GM12872 (cell line): ENCODE measurements at regions not wholly inside any gene's neighbourhood (a gene's known extent, or its start where the extent isn't known, plus 50 kb on each side); places are given as distances from the start of the nearest gene placed in this dataset.

Experiments used
- CTCF ChIP-seq: IDR thresholded peaks from 3 replicates; pipeline ENCODE4 v1.5.1; 2011; ENCODE audit warnings: low read depth, mild to moderate bottlenecking, low read length, moderate library complexity; ENCODE audit not compliant: insufficient read depth

- TF ChIP-seq CTCF, result no peak
These were observed 59.0 kb upstream of the TMEM170B start for GRCh38 chr6:11478586-11478985.

DNA sequence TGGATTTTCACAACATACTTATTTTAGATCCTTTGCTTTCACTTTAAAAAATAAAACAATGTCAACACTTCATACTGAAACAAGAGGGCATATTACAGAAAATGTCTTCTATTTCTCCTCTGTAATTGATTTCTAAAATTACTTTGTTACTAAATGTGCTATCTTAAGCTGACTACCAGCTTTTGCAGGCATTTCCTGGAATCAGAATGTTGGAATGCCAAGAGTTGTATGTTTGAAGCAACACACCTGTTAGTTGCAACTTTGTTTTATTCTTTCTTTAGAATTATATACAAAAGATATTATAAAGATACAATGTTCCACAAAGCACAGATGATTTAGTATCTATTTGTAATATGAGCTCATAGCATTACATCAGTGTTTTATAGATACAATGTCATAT lies 62.5 kb upstream of the TMEM170B start:
- no peak for TF ChIP-seq CTCF

DNA sequence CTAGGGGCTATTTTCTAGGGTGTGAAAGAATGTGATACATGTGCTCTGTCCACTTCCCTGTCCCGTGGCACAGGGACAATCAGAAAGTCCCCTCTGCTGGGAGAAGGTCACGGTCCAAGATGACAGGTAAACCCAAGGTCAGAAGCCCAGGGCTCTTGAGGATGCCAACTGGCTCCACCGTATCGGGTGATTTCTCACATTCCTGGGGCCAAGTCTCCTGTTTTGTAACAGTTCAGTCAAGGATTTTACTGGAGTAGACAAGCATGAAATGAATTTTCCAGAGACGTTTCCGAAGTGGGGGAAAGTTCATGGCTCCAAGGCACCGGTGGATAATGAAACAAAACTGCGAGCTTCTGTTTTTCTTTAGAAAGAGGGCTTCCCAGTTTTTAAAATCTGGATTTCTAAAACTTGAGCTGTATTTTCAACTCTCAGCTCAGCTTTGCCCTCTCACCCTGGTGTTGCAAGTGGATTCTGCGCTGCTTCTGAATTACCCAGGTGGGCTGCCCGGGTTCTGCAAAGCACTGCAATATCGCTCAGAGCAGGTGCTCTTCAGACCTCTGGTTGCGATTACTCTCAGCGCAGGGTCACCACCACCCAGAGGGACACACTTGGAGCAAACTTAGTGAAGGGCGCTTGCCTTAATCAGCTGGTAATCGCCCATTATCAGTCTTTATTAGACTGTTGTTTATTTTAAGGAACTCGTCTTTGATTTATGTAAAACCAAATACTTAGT lies 64.4 kb upstream of the TMEM170B start:
- TF ChIP-seq CTCF, result no peak

GRCh38 chr6:11471261-11471660 lies 66.3 kb upstream of the TMEM170B start:
- TF ChIP-seq CTCF, result no peak

DNA sequence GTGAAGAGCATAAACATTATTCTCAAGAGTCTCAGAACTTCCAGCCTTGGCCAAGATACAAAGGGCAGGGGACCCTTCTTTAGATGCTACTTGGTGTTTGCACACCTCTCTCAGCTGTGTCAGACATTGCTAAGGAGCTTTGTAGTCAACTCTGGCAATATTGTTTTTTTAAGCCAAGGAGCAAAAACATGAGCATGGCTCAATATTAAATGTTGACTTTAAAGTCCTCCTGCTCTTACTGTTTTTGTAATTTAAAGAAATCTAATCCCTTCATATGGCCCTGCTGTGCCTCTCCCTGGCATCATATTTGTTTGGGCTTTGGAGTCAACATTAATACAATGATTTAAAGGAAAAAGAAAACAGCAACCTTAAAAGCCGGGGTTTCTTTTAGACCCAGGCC lies 67.9 kb upstream of the TMEM170B start:
- no peak for TF ChIP-seq CTCF

- TF ChIP-seq CTCF, result no peak
These were observed 70.2 kb upstream of the TMEM170B start for GRCh38 chr6:11467364-11467763.

DNA sequence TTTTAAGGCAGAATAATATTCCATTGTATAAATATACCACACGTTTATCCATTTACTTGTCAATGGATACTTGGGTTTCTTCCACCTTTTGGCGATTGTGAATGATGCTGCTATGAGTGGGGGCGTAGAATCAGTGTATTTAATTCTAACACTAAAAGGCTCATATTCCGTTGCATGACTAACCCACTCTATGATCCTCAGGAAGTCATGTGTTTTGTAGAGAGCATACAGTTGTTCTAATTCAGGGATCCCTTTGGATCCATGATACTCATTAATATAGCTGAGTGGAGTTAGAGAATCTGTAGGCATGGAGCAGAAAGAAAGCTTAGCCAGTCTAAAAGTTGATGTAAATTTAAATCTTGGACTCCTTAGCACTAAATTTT lies 74.2 kb upstream of the TMEM170B start:
- TF ChIP-seq CTCF, result no peak
